Pulmonary artery endothelial cell (primary cell): ENCODE measurements at regions not wholly inside any gene's neighbourhood (a gene's known extent, or its start where the extent isn't known, plus 50 kb on each side); places are given as distances from the start of the nearest gene placed in this dataset.

Experiments used
- DNase-seq: peaks from one replicate; pipeline ENCODE4 v3.0.0-alpha.2; 2011; ENCODE audit warnings: low read depth, low spot score

DNA sequence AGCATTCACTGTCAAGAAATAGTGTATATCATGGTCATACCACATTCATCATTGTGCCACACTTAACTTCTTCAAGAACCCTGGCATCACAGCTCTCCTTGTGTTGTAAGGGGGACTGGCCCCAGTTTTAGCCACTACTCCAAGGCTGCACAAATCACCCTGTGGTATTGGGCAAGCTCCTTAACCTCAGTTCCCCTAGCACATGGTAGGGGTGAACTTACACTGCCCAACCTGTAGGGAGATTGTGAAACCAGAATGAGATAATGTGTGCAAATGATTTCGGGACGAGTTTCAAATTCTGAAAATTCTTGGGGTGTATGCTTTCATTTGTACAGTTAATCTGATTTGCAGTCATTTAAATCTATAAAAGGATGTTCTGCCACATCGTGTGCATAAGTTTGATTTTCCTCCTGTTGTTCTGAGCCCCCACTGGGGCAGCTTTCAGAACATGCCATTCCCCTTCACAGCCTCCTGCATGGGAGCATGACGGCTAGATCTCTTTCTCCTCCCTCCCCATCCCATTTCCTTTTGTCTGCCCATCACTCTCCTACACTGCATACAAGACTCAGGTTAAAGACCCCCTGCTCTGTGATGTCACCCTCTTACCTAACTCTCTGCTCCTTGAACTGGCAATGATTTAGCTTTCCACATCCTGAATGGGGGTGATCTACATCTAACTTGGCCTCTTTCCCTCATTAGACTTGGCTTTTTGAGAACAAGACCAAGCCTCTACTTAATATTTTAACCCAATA lies 290.3 kb downstream of the CHRM3 start:
- DNase-seq = no peak

DNA sequence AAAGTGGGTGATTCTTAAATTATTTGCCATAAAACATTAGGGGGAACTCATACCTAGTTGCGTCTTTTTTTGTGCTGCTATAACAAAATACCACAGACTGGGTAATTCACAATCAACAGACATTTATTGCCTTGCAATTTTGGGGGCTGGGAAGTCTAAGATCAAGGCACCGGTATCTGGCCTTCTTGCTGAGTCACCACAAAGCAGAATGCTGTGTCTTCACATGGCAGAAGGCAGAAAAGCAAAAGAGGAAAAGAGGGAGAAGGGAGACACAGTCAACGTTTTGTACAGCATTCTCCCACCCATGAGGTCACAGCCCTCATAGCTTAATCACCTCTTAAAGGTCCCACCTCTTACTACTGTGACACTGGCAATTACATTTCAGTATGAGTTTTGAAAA lies 291.0 kb downstream of the CHRM3 start:
- no peak for DNase-seq

DNA sequence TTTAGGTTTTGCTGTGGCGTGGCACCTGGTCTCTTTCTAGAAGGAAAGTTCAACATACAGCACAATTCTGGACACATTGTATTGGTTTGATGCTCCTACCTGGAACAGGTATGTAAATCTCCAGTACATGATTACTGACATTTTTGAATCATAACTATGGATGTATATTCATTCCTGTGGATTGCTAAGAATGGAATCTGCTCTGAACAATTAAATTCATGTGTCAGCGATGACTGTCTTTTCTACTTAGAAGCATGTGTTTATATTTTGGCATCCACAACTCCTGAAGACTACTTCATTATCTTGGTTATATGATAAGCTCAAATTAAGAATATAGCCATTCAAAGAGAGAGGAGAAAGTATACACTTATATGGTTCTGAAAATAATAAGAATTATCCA lies 291.8 kb downstream of the CHRM3 start:
- DNase-seq = no peak

DNA sequence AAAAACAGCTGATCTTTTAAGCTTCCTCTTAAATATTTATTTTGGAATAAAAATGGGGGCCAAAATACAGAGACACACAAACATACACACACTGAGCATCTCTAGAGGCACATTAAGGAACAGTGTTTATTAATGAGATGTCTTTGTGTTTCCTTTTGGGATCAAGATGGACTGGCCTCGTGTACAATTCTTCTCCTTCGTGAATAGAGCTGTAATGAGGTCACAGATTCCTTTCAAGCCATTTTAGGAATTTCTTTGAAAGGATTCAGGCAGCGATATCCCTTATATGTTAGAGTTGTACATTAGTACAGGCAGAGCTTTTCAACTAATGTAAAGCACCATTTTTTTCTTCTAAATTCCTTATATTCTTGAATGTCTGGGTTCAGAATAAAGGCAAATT lies 295.7 kb downstream of the CHRM3 start:
- DNase-seq = no peak

DNA sequence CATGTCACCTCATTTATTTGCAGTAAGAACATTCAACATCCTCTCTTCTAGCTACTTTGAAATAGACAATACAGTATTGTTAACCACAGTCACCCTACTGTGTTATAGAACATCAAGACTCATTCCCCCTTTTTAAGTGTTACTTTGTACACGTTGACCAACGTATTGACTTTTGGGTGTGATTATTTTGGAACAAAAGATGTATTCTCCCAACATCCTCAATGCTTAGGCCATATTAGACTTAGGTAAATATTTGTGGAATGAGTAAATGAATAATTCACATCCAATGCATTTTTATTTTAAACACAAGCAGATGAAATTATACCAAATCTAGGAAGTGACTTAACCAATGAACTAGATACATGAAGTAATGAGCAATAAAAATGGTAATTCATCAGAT lies 296.6 kb downstream of the CHRM3 start:
- no peak for DNase-seq

DNA sequence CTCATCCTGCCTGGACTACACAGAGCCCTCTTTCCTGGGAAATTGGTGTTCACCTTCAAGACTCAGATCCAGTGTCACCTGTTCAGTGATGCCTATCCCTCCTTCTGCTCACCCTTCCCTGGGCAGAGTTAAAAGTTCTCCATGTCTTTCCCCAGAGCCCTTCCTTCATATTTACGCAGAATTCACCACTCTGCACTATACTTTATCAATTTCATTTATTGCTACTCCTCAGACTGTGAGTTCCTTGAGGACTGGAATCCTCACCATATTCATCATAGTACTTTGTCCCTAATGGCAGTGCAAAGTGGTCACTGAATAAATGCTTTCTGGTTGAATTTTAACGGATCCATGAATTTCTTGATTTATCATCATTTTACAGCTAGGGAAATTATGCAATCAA lies 300.0 kb downstream of the CHRM3 start:
- DNase-seq = no peak

DNA sequence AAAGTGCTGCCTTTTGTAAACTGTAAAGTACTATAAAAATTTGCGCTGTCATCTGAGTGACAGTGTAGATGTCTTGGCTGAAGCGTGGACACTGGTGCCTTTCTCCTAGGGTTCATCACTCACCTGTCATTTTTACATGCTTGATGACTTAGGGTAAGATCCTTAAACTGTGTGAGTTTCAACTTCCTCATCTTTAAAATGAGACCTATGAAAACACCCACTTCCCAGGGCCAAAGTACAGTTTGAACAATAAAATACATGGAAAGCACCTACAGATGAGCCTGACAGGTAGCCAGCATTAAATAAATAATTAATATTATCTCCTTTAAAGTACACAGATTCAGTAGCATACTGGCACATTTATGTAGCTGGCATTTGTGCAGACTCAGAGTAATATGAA lies 309.9 kb downstream of the CHRM3 start:
- no peak for DNase-seq

DNA sequence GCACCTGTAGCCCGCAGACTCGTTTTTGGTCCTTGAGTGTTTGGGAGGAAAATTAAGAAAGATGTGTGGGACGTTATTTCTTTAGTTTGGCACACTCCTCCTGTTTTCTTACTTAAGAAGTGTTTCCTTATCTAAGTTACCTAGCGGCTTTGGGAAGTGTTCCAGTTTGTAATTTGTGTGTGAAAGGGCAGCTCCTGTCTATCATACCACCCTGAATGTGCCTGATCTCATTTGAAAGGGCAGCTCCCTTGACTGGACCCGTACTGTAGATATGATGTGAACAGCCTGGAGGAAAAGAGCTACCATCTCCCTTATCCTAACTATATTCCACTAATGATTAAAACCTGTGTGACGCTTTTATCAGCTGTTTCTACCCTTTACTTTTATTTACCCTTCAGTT lies 314.3 kb downstream of the CHRM3 start:
- DNase-seq = no peak

DNA sequence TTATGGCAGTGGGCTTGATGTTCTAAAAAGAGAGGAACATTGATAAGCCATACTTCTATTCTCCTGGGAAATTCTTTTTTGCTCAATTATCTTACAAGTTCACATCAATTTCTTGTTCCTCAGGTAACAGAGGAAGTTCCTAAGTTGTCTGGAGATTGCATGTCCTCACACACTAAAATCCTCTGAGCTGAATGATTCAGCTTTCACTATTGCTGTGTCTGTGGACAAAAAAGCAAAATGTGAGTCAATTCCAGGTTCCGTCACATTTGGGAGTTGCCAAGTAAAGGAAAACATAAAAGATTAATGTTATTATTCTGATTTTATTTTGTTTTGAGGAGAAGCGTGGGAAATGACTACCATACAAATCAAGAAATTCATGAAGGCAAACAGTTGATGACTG lies 316.7 kb downstream of the CHRM3 start:
- DNase-seq = no peak

DNA sequence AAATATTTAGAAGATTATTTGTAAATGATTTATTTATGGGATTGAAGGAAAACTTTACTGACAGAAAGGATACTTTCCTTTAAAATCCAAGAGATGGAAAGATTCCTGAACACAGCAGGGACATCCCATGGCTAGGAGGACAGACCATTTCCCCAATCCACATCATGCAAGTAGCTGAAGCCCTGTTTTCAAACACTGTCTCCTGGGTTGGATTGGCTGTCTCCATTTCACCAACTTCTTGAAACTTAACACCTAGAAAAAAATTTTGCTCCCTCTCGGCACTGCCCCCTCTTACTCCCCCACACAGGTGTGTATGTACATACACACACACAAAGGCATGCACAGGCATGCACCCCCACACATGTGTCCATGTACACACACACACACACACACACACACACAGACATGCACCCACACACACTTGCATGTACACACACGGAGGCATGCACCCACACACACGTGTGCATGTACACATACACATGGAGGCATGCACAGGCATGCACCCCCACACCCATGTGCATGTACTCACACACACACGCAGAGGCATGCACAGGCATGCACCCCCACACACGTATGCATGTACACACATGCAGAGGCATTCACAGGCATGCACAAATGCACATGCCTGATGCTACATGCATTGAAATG lies 320.0 kb downstream of the CHRM3 start:
- no peak for DNase-seq

DNA sequence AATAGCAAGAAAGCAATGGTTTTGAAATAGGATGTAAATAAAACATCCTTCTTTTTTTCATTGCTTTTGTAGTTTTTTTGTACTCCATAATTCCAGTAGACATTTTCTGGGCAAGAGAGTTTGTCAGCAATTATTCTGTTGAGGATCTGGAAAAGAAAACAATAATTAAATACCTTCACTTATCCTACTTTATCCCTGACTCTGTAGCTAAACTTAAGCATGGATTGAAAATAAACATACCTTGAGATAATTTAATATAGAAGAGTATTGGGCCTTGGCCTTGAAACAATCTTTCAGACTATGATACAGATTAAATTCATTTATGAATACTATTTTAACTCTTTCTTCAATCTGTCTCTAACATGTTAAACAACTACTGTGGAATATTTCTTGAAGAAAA lies 321.2 kb downstream of the CHRM3 start:
- DNase-seq = no peak

DNA sequence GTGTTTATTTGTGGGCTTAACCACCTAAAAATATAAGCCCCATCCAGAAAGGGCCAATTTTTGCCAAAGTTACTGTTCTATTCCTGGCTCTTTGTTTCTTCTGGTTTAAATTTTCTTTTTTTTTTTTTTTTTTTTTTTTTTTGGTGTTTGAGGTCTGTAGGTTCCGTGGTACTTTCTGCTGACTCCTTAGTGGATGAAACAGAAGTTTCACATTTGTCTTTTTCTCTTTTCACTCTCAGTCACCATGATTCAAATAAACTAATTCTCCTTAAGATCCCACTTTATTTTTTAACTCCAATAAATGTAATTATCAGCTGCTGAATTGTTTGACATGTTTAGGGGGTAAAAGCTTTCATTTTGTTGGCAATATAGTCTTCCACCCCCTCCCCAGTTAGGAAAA lies 322.3 kb downstream of the CHRM3 start:
- no peak for DNase-seq

DNA sequence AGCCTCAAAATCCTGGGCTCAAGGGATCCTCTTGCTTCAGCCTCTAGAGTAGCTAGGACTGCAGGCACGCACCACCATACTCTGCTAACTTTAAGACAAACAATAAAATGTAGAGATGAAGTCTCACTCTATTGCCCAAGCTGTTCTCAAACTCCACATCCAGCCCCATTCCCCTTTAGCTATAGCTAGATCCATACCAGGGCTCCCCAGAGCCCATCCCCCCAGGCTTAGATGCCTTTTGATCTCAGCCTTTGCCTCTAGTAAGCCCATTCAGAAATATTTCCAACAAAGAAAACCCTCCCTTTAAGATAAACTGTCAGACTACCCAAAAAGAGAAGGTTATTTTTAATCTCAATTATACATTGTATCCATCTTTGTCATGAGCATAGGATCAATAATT lies 325.4 kb downstream of the CHRM3 start:
- no peak for DNase-seq

DNA sequence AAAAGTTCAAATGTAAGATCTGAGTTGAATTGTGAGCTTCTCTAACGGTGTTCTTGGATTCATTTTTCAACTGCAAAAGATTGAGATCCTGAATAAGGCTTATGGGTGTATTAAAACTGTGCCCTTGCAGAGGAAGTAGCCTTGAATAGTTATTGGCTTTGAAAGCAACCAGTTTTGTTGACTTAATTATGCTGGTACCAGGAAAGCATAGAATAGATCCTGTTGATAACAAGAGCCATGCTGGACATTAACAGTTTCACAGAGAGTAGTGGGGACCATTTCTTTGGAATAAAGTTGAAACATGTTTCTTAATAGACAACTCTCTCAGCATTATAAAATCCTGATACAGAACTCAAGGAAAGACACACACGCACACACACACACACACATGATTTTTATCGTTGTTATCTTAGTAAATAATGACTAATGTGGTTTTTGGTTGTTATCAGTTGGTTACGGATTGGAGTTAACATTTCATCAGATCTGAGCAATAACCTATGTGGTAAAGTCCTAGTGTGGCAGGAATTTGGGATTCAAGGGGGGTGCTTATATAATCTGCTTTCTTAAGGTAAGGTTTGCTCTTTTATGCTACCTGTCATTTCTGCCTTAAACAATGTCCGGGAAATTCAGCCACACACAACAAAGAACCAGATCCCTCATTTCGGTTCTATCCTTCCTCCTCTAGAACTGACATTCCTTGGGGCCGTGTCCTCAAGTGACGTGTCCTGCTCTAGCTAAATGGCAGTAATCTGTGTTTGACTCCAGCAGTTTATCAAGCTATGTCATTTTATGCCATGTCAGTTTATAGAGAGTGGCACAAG lies 330.9 kb downstream of the CHRM3 start:
- no peak for DNase-seq

DNA sequence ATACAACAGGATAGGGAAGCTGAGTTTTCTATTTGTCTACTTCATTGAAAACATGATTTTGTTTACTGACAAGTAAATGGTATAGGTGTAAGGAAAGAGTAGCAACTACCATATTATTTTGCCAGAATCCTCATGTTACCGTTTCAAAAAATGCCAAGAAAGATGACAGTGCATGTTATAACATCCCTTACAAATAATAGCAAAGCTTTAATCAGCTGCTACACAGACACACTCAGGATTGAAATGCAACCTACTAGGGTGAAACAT lies 331.5 kb downstream of the CHRM3 start:
- DNase-seq = no peak

DNA sequence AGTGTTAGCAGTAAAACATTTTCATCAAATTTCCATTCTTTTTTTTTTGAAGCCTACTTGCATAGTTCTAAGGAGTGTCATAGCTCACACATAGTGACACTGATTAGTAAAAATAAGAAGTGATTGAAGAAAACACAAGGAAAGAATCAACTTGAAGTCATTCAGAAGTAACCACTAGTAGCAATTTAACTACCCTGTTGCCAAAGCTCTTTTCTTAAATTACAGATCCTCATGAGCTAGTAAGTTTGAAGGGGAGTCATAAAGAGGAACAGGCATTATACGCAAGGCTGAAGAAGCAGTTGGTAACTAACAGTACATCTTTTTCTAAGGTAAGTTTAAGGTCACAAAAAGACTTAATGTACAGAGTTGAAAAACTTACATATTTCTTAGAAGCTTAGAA lies 332.2 kb downstream of the CHRM3 start:
- DNase-seq = no peak

DNA sequence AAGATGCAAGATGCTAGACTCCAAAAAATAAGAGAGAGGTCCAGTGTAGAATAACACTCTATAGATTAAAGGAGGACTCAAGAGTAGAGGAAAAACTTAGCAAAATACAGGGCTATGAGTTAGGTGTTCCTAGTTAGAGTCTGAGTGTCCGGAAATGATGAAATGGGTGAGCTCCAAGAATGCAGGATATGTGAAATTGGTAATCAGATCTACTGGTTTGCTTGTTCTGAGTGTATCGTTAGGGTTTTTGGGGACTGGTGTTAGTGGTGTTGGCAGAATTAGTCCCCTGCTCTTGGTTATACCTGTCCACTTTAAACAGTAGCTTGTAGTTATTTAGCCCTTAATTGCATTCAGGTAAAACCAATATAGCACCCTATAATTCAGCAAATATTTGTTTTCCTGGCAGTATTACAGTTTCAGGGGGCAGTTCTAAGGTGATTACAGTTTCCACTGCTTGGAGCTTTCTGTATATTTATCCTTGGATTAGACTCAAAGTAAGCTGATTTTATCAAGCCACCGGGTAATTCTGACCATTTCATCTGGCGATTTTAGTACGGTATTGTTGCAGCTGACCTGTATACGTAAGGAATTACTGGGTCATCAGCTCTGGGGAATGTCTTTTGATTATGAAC lies 332.7 kb downstream of the CHRM3 start:
- DNase-seq = no peak

DNA sequence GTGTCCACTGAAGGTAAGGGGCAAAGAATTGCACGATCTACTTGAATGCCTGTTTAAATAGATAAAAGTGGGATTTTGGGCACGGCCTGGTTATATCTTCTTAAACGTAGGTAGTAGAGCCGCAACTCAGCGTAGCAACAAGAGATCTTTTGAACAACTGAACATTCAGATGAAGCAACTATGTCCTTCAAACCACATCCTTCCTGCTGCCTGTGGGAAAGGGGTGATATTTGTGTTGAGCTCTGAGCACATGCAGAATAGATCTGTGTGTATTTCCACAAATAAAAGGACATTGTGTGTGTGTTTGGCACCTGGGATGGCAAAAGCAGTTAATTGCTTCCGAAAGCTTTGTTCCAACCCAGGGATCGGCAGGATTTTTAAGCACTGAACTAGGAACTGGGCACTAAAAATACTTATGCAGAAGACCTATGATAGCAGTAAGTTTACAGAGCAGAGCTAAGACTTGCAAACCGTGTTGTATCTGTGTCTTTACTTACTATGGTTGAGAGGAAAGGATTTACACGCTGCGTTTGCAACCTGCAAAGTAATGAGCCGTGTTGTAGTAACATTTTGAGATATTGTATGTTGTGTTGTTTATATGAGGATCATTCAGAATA lies 333.4 kb downstream of the CHRM3 start:
- DNase-seq = no peak

DNA sequence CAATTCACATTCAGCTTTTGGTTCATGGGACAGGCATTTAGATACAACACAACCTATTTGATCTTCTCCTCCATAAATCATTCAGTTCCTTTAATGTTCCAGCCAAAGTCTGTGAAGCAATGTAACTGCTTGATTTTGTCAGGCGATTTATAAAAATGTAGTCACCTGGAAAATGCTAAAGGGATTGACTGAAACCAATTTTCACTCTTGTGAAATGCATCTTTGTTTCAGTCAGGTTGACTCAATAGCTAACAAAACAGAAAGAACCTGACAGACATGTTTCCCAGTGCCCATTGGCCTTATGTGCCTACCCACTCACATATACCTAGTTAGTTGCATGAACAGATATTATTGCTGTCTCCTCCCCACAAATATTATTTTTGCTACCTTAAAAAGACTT lies 335.7 kb downstream of the CHRM3 start:
- no peak for DNase-seq

DNA sequence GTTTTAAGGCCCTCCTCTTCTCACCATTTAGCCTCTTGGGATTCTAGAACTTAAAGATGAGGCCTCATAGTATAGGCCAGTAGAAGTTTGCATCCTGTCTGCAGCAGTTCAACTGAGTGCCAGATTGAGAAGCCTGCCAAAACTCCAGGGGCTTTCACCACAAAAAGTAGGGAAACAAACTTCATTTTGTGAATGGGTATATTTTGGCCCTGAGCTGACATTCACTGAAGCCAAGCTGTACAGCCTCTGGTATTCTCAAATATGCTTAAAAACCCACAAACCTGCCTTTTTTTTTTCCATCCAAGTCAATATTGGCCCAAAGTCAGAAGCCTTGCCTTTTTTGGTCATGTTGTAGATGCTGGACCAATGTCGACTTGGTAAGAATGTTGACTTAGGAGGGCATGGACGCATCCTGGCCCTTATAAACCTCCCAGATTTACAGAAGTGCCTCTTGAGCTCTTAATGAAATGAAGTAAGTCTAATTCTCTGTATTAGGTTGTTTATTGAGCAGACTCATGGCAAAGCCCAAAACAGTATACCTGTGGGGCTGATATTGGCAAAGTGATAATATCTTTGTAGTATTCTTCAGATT lies 337.5 kb downstream of the CHRM3 start:
- DNase-seq = no peak

DNA sequence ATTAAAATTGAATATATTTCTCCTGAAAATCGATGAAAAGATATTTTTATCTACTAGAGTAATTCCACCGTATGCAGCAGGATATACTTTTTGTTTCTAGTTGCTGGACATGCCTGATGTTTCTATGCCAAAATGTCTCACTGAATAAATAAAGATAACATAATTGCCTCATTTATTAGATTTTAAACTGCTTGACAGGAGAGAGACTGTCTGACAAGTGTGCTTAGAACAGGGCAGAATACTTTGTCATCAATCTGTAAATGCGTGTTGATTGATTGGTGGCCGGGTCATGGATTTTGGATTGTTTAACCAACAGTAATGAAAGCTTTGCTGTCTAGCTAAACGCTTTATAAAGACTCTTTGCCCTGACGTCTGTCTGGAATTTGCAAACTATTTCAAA lies 339.0 kb downstream of the CHRM3 start:
- no peak for DNase-seq

DNA sequence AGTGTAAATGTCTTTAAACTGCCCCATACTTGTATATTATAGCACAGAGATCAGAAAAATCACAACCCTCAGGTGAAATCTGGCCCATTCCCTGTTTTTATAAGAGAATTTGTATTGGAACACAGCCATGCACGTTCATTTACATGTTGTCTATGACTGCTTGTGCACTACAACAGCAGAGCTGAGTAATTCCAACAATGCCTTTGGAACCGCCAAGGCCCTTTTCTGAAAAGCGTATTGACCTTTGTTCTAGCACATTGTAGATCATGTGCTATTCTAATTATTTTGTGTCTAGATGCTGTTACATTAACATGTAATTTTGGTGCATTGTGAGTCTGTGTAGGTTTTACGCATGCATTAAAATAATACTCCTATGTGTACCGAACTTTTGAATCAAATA lies 339.6 kb downstream of the CHRM3 start:
- no peak for DNase-seq
